Sigmoid colon (tissue), 4 donors: ENCODE measurements at regions not wholly inside any gene's neighbourhood (a gene's known extent, or its start where the extent isn't known, plus 50 kb on each side); places are given as distances from the start of the nearest gene placed in this dataset.

Experiments used
- CTCF ChIP-seq, 4 experiments: fragments of 450-650 bp in 3 of 4; fragments of 200-600 bp in 1 of 4; IDR thresholded peaks; one replicate each; pipeline ENCODE4 v1.5.1; 2016 to 2019; ENCODE audit warnings: antibody characterized with exemption in 4 of 4, mild to moderate bottlenecking in 3 of 4, moderate library complexity in 2 of 4
- EP300 ChIP-seq, 4 donors: sonication (generic); formaldehyde crosslinking; IDR thresholded peaks; one replicate each; pipeline ENCODE4 v1.6.1; 2017; ENCODE audit warnings: antibody characterized with exemption in 4 of 4
- POLR2A ChIP-seq, 2 donors: fragments of 450-650 bp; IDR thresholded peaks; one replicate each; pipeline ENCODE4 v1.6.1; 2016; ENCODE audit warnings: antibody characterized with exemption in 2 of 2, mild to moderate bottlenecking in 2 of 2, moderate library complexity in 2 of 2
- POLR2AphosphoS5 ChIP-seq, 4 donors: sonication (generic); formaldehyde crosslinking; IDR thresholded peaks; one replicate each; pipeline ENCODE4 v1.6.1; 2017; ENCODE audit warnings: antibody characterized with exemption in 4 of 4

GRCh38 chr1:113223040-113223439 is 150.0 kb downstream of the LRIG2 start:
- no peak for TF ChIP-seq CTCF (IDR thresholded peaks at IDR 0.05)
- TF ChIP-seq POLR2A (IDR thresholded peaks at IDR 0.05) = no peak
- no peak for TF ChIP-seq POLR2AphosphoS5 (IDR thresholded peaks at IDR 0.05)
- TF ChIP-seq EP300 (IDR thresholded peaks at IDR 0.05) = no peak
